MV-4-11 (cell line): ENCODE measurements at regions not wholly inside any gene's neighbourhood (a gene's known extent, or its start where the extent isn't known, plus 50 kb on each side); places are given as distances from the start of the nearest gene placed in this dataset.

Experiments
- DNase-seq: peaks from one replicate; lab custom pipeline; 2025; lab: John Stamatoyannopoulos, UW

DNA sequence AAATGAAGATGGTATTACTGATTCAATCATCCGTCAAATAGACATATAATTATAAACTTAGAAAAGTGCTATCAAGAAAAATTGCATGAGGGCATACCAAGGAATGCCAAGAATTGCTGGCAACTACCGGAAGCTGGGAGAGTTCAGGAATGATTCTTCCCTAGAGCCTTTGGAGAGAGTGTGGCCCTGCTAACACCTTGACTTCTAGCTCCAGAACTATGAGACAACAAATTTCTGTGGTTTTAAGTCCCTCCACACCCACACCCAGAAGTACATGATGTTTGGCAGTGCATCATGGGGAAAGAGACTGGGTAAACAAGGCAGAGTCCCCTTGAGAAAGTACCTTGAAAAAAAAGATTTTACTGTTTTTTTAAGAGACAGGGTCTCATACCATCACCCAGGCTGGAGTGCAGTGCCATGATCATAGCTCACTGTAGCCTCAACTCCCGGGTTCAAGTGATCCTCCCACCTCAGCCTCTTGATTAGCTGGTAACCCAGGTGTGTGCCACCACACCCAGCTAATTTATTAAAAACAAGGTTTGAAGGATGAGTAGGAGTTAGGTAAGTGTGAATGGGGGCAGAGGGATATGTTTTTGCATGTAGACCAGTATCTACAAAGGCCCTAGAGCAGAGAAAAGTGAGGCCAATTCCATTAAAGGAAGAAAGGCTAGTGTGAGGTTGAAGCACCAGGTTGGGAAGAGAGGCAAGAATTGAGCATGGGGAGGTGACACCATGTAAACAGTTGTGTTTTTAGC lies 53.1 kb downstream of the GSX2 start:
- DNase-seq: no peak

- DNase-seq: no peak
Measured at GRCh38 chr4:54155936-54156335, 56.0 kb downstream of the GSX2 start.

DNA sequence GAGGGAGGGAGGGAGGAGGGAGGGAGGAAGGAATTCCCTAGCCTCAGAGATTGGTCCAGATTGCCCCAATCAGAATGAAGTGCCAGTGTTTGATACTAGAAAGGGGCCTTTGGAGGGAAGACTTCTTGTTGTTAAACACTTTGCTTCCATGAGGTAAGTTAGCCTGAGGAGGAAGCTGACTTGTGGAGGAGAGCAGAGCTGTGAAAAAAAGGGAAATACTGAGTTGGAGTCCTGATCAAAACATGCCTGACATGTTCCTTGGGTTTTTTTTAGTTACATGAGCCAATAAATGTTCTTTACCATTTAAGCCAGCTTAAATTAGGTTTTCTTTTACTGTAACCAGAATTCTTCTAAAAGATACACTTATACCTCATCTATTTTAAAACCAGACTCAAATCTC lies 57.6 kb downstream of the GSX2 start:
- DNase-seq: peak; percentile 51

DNA sequence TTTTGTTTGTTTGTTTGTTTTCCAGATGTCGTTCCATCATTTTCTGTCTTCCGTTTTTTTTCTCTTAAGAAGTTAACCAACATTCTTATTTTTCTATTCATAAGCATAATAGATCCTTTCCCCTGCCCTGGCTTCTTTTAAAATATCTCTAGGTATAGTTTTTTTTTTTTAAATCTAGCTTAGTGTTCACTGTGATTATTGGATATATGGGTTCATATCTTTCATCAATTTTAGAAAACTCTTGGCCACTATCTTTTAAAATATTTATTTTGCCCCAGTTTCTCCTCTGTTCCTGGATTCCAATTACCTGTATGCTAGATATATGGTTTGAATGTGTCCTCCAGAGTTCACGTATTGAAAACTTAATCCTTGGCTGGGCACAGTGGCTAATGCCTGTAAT lies 59.6 kb downstream of the GSX2 start:
- DNase-seq: no peak

- no peak for DNase-seq
Measured at GRCh38 chr4:54165011-54165410, 64.1 kb upstream of the PDGFRA start.

DNA sequence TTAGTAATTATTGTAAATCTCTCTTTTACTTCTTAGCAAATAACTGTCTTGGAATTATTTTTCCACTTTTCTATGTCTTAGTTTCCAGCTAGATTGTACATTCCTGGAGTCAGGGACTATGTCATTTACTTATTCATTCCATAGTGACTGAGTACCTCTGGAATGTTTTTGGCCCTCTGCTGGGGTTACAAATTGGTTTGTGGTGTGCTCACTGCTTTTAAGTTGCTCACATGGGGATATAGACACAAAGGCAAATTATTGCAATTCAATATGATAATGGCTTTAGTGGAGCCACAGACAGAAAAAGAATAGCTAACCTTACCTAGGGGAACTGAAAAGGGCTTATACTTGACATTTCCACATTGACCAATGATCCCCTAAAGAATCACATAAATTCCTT lies 63.7 kb upstream of the PDGFRA start:
- DNase-seq: no peak

DNA sequence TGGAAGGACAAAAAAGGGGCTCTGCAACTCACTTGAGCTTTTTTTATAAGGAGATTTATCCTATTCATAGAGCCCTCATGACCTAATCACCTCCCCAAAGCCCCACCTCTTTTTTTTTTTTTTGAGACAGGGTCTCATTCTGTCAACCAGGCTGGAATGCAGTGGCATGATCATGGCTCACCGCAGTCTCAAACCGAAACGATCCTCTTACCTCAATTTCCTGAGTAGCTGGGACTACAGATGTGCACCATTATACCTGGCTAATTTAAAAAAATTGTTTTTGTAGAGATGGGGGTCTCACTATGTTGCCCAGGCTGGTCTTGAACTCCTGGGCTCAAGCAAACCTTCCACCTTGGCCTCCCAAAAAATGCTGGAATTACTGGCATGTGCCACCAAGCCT lies 61.6 kb upstream of the PDGFRA start:
- no peak for DNase-seq

- peak; percentile 23 for DNase-seq
Measured at GRCh38 chr4:54169176-54169575, 59.9 kb upstream of the PDGFRA start.

DNA sequence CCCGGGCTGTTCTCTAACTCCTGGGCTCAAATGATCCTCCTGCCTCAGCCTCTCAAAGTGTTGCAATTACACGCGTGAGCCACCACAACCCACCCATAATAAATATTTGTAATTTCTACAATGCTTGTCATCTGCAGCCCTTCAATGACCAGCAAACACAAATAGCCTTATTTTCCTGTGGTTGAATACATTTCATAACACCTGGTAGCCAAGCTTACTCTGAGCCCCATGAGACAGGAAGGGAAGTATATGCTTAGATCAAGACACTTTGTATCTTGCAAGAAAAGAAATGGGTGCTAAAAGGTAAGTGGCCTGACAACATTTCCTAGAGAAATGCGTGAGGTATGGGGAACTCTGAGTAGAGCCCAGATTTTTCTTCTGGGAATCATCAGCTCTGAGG lies 56.9 kb upstream of the PDGFRA start:
- DNase-seq: no peak

GRCh38 chr4:54173281-54173912 lies 55.7 kb upstream of the PDGFRA start:
- no peak for DNase-seq

- DNase-seq: no peak
Measured at GRCh38 chr4:54176202-54176601, 52.9 kb upstream of the PDGFRA start.
